Panc1 (cell line): ENCODE measurements at regions not wholly inside any gene's neighbourhood (a gene's known extent, or its start where the extent isn't known, plus 50 kb on each side); places are given as distances from the start of the nearest gene placed in this dataset.

Experiments
- ATAC-seq: fragments of 200-7000 bp; cut with Tn5 transposase; 2 replicates; pipeline ENCODE4 v1.9.1; 2020; ENCODE audit warnings: mild to moderate bottlenecking, moderate library complexity
- BruUV-seq: library from RNA; stranded (reverse); fragments of 400-500 nt; replicated peaks from 2 replicates; lab custom pipeline; 2021; lab: Mats Ljungman, UMichigan
- CTCF ChIA-PET: fragments of 300-600 bp; sonication (Branson Sonifier 250); formaldehyde crosslinking; loops from one replicate; lab custom pipeline; 2022; ENCODE audit warnings: antibody characterized with exemption; lab: Charles Lee
- POLR2A ChIA-PET: fragments of 300-600 bp; sonication (Branson Sonifier 250); formaldehyde crosslinking; loops from one replicate; lab custom pipeline; 2022; ENCODE audit warnings: antibody characterized with exemption; lab: Charles Lee
- DNase-seq: peaks from one replicate; pipeline ENCODE4 v3.0.0-alpha.2; 2010; ENCODE audit warnings: low read depth, low spot score
- H3K27ac ChIP-seq: 2 replicates; pipeline ENCODE4 v1.5.1; 2011; ENCODE audit warnings: mild to moderate bottlenecking, low read length, inconsistent platforms
- H3K27me3 ChIP-seq: fragments of 200-500 bp; sonication (Bioruptor generic); 2 replicates; pipeline ENCODE4 v1.6.0; 2014; ENCODE audit warnings: low read length, inconsistent platforms; ENCODE audit not compliant: control insufficient read depth, insufficient read depth
- H3K36me3 ChIP-seq: fragments of 200-500 bp; sonication (Bioruptor generic); 2 replicates; pipeline ENCODE4 v1.5.1; 2014; ENCODE audit warnings: inconsistent platforms, mild to moderate bottlenecking, low read length, moderate library complexity; ENCODE audit not compliant: control insufficient read depth, insufficient read depth
- H3K4me1 ChIP-seq: 2 replicates; pipeline ENCODE4 v1.5.1; 2011; ENCODE audit warnings: inconsistent platforms, mild to moderate bottlenecking, low read length, moderate library complexity; ENCODE audit not compliant: control insufficient read depth, insufficient read depth
- H3K4me3 ChIP-seq, 2 experiments: 2 replicates each; pipeline ENCODE4 v1.5.1; 2011 to 2012; ENCODE audit warnings: low read depth in 2 of 2, low read length in 2 of 2, mild to moderate bottlenecking in 2 of 2, inconsistent platforms in 1 of 2, moderate library complexity in 1 of 2
- H3K9me3 ChIP-seq: fragments of 200-500 bp; sonication (Bioruptor generic); 2 replicates; pipeline ENCODE4 v1.5.1; 2014; ENCODE audit warnings: low read depth, mild to moderate bottlenecking, inconsistent platforms, low read length, moderate library complexity; ENCODE audit not compliant: control insufficient read depth, insufficient read depth
- POLR2AphosphoS5 ChIP-seq: IDR thresholded peaks from 2 replicates; pipeline ENCODE4 v1.6.1; 2012; ENCODE audit warnings: mild to moderate bottlenecking, low read depth, low read length, moderate library complexity
- SIN3A ChIP-seq: IDR thresholded peaks from 2 replicates; pipeline ENCODE4 v1.6.1; 2012; ENCODE audit warnings: low read depth, mild to moderate bottlenecking, low read length, moderate library complexity, borderline replicate concordance; ENCODE audit not compliant: insufficient read depth
- TCF7L2 ChIP-seq: IDR thresholded peaks from 2 replicates; pipeline ENCODE4 v1.6.1; 2011; ENCODE audit warnings: mild to moderate bottlenecking, low read depth, low read length, inconsistent platforms
- in situ Hi-C: cut with HindIII; loops from 2 replicates; pipeline ENCODE4 v1.10.0; 2016; ENCODE audit warnings: low sequenced_read_pairs, low pct_unique_long_range_greater_than_20kb
- intact Hi-C: fragments of 100-400 bp; cut with micrococcal nuclease; formaldehyde crosslinking; loops from one replicate; pipeline ENCODE4 v1.10.0; 2022; ENCODE audit not compliant: unreplicated experiment
- TF ChIP-seq, protein P1 (sequence below), 2 experiments: IDR thresholded peaks; 2 replicates each; pipeline ENCODE4 v1.6.1; 2011 to 2012; ENCODE audit warnings: low read depth in 2 of 2, control low read depth in 1 of 2, low read length in 1 of 2, mild to moderate bottlenecking in 1 of 2, moderate library complexity in 1 of 2; ENCODE audit not compliant: insufficient read depth in 1 of 2
- TF ChIP-seq, protein P2 (sequence below): fragments of 450-650 bp; IDR thresholded peaks from 2 replicates; pipeline ENCODE4 v1.5.1; 2017; ENCODE audit warnings: mild to moderate bottlenecking

DNA sequence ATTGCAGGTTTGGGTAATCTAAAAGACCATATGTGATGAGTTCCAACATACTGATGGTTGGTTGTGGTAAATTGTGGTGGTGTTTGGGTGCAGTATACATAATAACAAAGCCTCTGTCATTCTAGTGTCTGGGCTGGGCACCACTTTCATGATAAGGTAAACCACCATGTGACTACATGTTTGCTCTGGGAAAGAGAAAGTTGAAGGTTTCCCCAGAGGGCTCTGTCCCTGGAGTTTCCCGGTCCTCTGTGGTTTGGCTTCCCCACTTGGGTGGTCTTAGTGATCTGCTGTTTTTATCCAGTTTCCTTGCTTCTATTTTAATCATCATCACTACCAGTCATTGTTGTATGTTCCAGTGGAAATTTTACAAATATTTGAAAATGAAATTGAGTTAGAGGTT is 55.9 kb upstream of the TSPAN2 start:
- TF ChIP-seq, protein P1, sequence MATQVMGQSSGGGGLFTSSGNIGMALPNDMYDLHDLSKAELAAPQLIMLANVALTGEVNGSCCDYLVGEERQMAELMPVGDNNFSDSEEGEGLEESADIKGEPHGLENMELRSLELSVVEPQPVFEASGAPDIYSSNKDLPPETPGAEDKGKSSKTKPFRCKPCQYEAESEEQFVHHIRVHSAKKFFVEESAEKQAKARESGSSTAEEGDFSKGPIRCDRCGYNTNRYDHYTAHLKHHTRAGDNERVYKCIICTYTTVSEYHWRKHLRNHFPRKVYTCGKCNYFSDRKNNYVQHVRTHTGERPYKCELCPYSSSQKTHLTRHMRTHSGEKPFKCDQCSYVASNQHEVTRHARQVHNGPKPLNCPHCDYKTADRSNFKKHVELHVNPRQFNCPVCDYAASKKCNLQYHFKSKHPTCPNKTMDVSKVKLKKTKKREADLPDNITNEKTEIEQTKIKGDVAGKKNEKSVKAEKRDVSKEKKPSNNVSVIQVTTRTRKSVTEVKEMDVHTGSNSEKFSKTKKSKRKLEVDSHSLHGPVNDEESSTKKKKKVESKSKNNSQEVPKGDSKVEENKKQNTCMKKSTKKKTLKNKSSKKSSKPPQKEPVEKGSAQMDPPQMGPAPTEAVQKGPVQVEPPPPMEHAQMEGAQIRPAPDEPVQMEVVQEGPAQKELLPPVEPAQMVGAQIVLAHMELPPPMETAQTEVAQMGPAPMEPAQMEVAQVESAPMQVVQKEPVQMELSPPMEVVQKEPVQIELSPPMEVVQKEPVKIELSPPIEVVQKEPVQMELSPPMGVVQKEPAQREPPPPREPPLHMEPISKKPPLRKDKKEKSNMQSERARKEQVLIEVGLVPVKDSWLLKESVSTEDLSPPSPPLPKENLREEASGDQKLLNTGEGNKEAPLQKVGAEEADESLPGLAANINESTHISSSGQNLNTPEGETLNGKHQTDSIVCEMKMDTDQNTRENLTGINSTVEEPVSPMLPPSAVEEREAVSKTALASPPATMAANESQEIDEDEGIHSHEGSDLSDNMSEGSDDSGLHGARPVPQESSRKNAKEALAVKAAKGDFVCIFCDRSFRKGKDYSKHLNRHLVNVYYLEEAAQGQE (IDR thresholded peaks at IDR 0.05; ENCODE audit: insufficient read depth in 1 of 2, low read depth in 2 of 2, low read length in 1 of 2) = no peak
- TF ChIP-seq, protein P2, sequence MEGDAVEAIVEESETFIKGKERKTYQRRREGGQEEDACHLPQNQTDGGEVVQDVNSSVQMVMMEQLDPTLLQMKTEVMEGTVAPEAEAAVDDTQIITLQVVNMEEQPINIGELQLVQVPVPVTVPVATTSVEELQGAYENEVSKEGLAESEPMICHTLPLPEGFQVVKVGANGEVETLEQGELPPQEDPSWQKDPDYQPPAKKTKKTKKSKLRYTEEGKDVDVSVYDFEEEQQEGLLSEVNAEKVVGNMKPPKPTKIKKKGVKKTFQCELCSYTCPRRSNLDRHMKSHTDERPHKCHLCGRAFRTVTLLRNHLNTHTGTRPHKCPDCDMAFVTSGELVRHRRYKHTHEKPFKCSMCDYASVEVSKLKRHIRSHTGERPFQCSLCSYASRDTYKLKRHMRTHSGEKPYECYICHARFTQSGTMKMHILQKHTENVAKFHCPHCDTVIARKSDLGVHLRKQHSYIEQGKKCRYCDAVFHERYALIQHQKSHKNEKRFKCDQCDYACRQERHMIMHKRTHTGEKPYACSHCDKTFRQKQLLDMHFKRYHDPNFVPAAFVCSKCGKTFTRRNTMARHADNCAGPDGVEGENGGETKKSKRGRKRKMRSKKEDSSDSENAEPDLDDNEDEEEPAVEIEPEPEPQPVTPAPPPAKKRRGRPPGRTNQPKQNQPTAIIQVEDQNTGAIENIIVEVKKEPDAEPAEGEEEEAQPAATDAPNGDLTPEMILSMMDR = no peak
- TF ChIP-seq POLR2AphosphoS5 (no peak), TCF7L2 (no peak), SIN3A (no peak)
- POLR2A ChIA-PET = no interaction called here
- Histone ChIP-seq H3K9me3 (no peaks in the 10 kb centered on the region), H3K36me3 (no peaks in the 10 kb centered on the region), H3K27ac (no peak overlapping the region), H3K27me3 (no peaks in the 10 kb centered on the region), H3K4me1 (no peaks in the 10 kb centered on the region), H3K4me3 (no peak overlapping the region)
- in situ Hi-C loops = no loop called here
- CTCF ChIA-PET = no interaction called here
- no TSS peak for BruUV-seq
- DNase-seq (no peak), ATAC-seq (no peak)
- intact Hi-C loops = no loop called here

DNA sequence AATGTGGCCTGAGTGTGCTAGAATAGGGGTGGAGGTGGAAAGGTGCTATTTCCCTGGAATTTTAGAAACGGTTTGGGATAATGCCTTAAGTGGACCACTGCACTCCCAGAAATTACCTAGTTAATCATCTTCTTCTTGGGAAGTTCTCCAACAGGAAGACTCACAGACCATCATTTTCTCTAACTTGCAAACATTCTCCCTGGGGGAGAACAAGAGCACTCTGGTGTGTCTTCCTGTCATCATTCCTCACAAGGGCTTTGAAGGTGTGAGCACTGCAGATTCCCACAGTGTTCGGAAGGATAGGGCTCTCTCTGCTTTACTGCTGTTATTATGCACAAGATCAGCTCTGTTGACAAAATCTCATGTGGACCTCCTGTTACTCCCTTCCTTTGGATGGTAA is 54.9 kb upstream of the TSPAN2 start:
- ChIA-PET CTCF (no interaction called here), POLR2A (no interaction called here)
- no peak overlapping the region for H3K27ac ChIP-seq
- no peak overlapping the region for H3K4me3 ChIP-seq
- no peaks in the 10 kb centered on the region for H3K9me3 ChIP-seq
- intact Hi-C loops = no loop called here
- DNase-seq (no peak), ATAC-seq (no peak)
- no peaks in the 10 kb centered on the region for H3K36me3 ChIP-seq
- in situ Hi-C loops = no loop called here
- TF ChIP-seq TCF7L2 (no peak), SIN3A (no peak), POLR2AphosphoS5 (no peak)
- TF ChIP-seq, protein P1 (IDR thresholded peaks at IDR 0.05; ENCODE audit: insufficient read depth in 1 of 2, low read depth in 2 of 2, low read length in 1 of 2) = no peak
- TF ChIP-seq, protein P2 = no peak
- no peaks in the 10 kb centered on the region for H3K27me3 ChIP-seq
- no TSS peak for BruUV-seq
- H3K4me1 ChIP-seq = no peaks in the 10 kb centered on the region
